HG02970 (cell line): ENCODE measurements at regions not wholly inside any gene's neighbourhood (a gene's known extent, or its start where the extent isn't known, plus 50 kb on each side); places are given as distances from the start of the nearest gene placed in this dataset.
A peak's percentile ranks its signal among the peaks of the same experiment; 100 is the strongest.
"Not testable (repeated sequence)": the region's sequence is repeated elsewhere in the genome, so short reads cannot be mapped to it uniquely, and the experiment has no call there.

Experiments used
- ATAC-seq: cut with Tn5 transposase; IDR thresholded peaks from one replicate; pipeline ENCODE4 v1.9.1; 2021; ENCODE audit warnings: mild to moderate bottlenecking, moderate library complexity, moderate number of reproducible peaks; ENCODE audit not compliant: unreplicated experiment, low FRiP score

DNA sequence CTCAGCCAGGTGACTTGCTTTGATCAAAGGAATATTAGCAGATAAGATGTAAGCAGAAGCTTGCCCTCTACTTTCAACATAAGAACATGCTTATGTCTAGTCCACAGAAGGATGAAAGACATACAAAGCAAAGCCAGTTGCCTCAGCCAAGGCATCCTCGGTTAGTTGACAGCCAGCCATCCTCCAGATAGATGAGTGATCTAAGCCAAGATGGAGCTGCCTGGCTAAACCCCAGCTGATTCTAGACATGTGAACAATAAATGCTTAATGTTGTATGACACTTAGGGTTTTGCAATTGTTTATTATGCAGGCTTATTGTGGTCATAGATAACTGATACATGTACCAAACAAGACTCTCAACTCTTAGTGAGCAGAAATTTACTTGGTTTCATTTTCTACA is 157.6 kb upstream of the TMTC2 start:
- ATAC-seq, result no peak

DNA sequence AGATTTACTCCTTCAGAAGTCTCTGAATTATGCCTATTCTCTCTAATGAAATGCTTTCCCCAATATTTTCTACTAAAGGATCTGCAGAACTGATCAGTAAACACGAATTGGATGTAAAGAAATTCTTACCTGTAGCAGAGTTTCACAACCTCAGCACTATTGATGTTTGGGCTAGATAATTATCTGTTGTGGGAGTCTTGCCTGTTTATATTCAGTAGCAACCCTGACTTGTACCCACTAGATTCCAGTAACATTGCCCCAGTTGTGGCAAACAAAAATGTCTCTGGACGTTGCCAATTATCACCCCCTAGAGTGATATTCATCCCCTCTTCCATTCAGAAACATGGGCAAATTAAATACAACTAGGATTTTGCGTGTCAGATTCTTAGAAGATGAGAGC is 156.8 kb upstream of the TMTC2 start:
- ATAC-seq, result no peak

GRCh38 chr12:82530394-82530793 is 156.3 kb upstream of the TMTC2 start:
- ATAC-seq, result no peak

DNA sequence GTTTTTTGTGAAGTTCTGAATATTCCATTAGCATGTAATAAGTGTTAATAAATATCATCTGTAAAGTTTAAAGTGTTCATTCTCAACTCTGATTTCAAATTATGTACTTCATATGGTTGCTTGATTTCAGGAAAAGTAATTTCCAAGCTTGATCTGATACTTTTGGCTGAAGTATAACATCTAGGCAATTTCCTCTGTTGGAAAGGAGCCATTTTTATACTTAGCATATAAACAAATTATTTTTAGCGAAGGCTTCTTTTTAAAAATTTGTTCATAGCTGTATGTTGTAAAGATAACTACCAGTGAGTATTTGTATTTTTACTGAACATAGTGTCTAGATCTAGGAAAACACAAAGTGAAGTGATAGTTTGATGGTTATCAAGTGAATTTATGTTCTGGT is 153.4 kb upstream of the TMTC2 start:
- no peak for ATAC-seq

- ATAC-seq, result no peak
Measured at GRCh38 chr12:82537436-82537835, 149.3 kb upstream of the TMTC2 start.

DNA sequence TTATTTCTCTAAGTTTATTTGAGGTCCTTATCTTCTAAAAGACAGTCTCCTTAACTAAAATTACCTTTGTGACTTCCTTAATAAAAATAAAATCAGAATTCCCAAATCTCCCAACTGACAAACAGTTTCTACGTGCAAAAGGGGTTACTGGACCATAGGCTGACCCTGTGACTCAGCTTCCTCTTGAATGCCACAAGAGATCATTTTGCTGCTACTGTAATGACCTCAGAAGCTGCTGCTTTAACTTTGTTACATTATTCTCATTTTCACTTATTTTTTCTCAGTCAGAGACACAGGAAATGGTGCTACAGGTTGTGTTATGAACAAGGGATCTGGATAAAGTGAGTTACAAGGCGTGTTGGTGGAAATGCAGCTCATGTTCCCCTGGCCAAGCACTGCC is 132.2 kb upstream of the TMTC2 start:
- no peak for ATAC-seq

GRCh38 chr12:82555699-82556098 is 131.0 kb upstream of the TMTC2 start:
- no peak for ATAC-seq

GRCh38 chr12:82565966-82566365 is 120.7 kb upstream of the TMTC2 start:
- ATAC-seq, result no peak

GRCh38 chr12:82567688-82568087 is 119.0 kb upstream of the TMTC2 start:
- ATAC-seq, result no peak

DNA sequence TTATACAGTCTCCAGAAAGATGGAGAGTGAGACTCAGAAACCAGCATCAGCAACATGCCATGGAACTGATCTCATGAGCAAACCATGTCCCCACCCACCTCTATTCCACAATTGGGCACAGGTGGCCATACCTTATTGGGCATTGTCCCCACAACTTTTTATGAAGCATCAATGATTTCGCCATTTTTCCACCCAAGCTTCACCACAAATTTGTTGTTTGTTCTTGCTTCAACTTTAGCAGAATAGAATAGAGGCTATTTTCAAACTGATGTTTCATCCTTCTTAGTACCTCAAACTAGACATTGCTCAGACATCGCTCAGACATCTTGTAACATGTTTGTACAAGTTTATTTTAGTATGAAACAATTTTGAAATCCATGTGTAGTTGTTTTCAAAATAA is 112.5 kb upstream of the TMTC2 start:
- ATAC-seq, result no peak

DNA sequence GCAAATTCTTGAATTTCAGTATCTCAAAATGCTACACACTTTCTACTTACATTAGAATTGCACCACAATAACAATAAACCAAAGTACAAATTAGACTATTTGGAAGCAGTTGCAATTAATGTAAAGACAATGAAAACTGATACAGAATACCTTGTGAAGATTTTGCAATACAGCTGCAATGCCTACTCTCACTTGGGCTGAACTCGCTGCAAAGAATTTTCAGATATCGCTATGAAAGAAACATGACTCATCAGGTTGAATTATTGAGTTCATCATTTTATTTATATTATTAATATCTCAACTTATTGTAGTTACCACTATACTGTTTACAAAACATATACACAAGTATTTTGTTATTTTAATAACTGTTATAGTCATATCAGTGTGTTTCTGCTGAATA is 108.0 kb upstream of the TMTC2 start:
- ATAC-seq, result no peak

- no peak for ATAC-seq
Measured at GRCh38 chr12:82583756-82584155, 103.0 kb upstream of the TMTC2 start.

DNA sequence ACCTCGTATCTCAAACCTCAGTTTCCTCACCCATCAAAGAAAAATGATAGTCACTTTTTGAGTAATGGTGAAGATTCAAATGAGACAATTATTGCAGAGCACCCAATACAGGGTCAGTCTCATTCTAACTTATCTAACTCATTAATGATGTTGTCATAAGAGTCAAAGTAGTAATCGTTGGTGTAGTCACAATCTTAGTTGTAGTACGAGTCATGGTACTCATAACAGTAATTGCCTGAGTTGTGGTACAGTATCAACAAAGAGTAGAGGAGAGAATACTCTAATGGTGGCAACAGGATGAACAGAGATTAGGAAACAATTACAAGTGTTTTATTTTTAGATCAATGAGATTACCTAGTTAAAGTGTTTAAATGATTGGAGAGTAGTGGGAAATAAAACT is 93.6 kb upstream of the TMTC2 start:
- ATAC-seq, result peak; percentile 84

DNA sequence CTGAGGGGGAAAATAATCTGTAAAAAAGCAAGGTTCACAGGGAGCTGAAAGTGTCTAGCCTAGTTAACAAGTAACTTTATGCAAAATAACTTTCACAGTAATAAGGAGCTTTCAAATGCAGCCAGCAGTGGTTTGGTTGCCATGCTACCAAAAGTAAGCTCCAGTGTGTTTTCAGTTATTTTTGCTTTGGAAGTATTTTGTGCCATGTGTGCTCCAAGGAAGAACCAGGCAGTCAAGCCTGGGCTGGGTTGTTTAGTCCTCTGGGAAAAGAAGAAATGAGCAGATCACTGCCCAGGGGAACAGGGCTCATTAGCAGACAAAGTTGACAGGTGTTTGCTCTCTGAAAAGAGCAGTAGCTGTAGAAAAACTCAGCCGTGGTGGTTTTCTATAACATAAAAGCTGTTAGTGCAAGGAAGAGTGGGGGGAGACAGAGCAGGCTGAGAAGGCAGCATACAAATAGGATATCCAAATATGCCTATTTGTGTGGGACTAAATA is 92.8 kb upstream of the TMTC2 start:
- peak; percentile 92 for ATAC-seq

DNA sequence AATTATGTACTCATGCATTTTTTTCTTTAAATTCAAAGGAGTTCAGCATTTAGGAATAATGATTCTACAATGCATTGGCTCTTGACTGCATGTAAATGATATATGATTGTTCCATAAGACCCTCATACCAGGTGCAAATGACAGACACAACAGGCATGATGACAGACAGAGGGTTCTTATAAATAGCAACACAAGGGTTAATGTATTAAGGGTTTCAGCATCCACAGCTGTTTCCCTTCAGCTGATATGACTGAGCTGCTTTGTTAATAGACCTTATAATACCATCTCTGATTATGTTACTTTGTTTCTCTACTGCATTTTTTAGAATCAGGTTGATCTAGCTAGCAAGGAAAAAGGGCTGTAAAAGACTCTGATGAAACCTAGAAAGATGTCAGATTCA is 90.8 kb upstream of the TMTC2 start:
- ATAC-seq, result no peak

- ATAC-seq, result no peak
Measured at GRCh38 chr12:82596483-82596882, 90.2 kb upstream of the TMTC2 start.

GRCh38 chr12:82600379-82600778 is 86.3 kb upstream of the TMTC2 start:
- ATAC-seq, result no peak

- ATAC-seq, result not testable (repeated sequence)
Measured at GRCh38 chr12:82603647-82604046, 83.1 kb upstream of the TMTC2 start.

DNA sequence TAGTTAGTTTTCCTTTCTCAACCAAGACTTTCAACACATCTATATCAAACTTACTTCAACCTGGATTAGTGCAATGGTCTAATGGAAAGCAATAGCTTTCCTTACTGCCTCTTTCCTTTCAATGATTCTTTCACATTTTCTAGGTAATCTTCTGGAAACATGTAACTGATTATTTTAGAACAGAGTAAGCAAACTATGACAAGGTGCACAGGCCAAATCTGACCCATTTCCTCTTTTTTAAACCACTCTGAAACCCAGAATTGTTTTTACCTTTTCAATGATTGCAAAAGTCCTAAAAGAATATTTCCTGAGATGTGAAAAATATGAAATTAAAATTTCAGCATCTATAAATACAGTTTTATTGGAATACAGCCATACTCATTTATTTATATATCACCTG is 81.6 kb upstream of the TMTC2 start:
- peak; percentile 55 for ATAC-seq

DNA sequence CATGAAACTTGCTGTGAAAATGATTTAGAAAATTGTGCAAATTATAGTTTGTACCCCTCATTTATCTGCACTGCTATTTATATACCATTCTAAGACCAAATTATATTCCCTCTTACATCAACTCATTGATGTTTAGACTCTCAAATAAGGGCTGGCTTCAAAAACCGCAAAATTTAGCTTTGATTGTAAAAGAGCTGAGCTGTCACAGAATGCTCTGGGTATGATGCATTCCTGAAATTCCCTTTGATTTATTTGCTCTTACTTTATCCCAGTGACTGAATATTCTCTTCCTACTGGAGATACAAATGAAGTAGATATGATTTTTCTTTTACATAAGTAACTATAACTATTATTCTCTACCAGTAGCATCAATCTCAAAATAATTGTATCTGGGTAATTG is 78.0 kb upstream of the TMTC2 start:
- ATAC-seq, result no peak

GRCh38 chr12:82609234-82609914 is 77.3 kb upstream of the TMTC2 start:
- no peak for ATAC-seq

- no peak for ATAC-seq
Measured at GRCh38 chr12:82619644-82620043, 67.1 kb upstream of the TMTC2 start.

GRCh38 chr12:82620917-82621316 is 65.8 kb upstream of the TMTC2 start:
- ATAC-seq, result no peak
